SK-N-SH treated with all-trans-retinoic acid at 6 μM for 48 hours (cell line): ENCODE measurements at regions not wholly inside any gene's neighbourhood (a gene's known extent, or its start where the extent isn't known, plus 50 kb on each side); places are given as distances from the start of the nearest gene placed in this dataset.

ENCODE experiments used
- ATAC-seq: fragments of 200-7000 bp; cut with Tn5 transposase; 3 replicates; pipeline ENCODE4 v1.9.1; 2020; ENCODE audit warnings: mild to moderate bottlenecking, moderate library complexity
- ARNTL ChIP-seq: fragments of 450-650 bp; formaldehyde crosslinking; IDR thresholded peaks from 2 replicates; pipeline ENCODE4 v1.5.0; 2020; ENCODE audit warnings: low read depth, mild to moderate bottlenecking, moderate library complexity, borderline replicate concordance
- BACH2 ChIP-seq: fragments of 250-450 bp; sonication (Bioruptor Pico); IDR thresholded peaks from 2 replicates; pipeline ENCODE4 v1.9.0; 2021; ENCODE audit warnings: mild to moderate bottlenecking, borderline replicate concordance
- CREB5 ChIP-seq: fragments of 250-450 bp; sonication (Bioruptor Pico); IDR thresholded peaks from 2 replicates; pipeline ENCODE4 v1.5.1; 2020; ENCODE audit warnings: low read depth, mild to moderate bottlenecking, moderate library complexity
- CSDC2 ChIP-seq: fragments of 250-450 bp; sonication (Bioruptor Pico); IDR thresholded peaks from 2 replicates; pipeline ENCODE4 v1.5.0; 2020; ENCODE audit warnings: mild to moderate bottlenecking, moderate library complexity
- CSRNP3 ChIP-seq: fragments of 250-450 bp; sonication (Bioruptor Pico); IDR thresholded peaks from 2 replicates; pipeline ENCODE4 v1.5.1; 2021; ENCODE audit warnings: mild to moderate bottlenecking, moderate library complexity
- ESRRG ChIP-seq: fragments of 250-450 bp; sonication (Bioruptor Pico); IDR thresholded peaks from 2 replicates; pipeline ENCODE4 v1.6.1; 2021; ENCODE audit warnings: mild to moderate bottlenecking
- GLIS3 ChIP-seq: fragments of 250-450 bp; sonication (Bioruptor Pico); IDR thresholded peaks from 2 replicates; pipeline ENCODE4 v1.5.0; 2020; ENCODE audit warnings: mild to moderate bottlenecking, moderate library complexity
- ISL1 ChIP-seq: fragments of 250-450 bp; sonication (Bioruptor Pico); IDR thresholded peaks from 2 replicates; pipeline ENCODE4 v2.1.2; 2022; ENCODE audit warnings: mild to moderate bottlenecking, moderate library complexity
- PPARA ChIP-seq: fragments of 250-450 bp; sonication (Bioruptor Pico); IDR thresholded peaks from 2 replicates; pipeline ENCODE4 v1.5.0; 2020; ENCODE audit warnings: mild to moderate bottlenecking, borderline replicate concordance
- SNAI2 ChIP-seq: fragments of 250-450 bp; sonication (Bioruptor Pico); IDR thresholded peaks from 2 replicates; pipeline ENCODE4 v1.5.0; 2020; ENCODE audit warnings: mild to moderate bottlenecking, moderate library complexity
- TCF4 ChIP-seq: fragments of 250-450 bp; sonication (Bioruptor Pico); IDR thresholded peaks from 2 replicates; pipeline ENCODE4 v1.8.0; 2021; ENCODE audit warnings: mild to moderate bottlenecking, moderate library complexity, borderline replicate concordance
- TSHZ2 ChIP-seq: fragments of 250-450 bp; sonication (Bioruptor Pico); IDR thresholded peaks from 2 replicates; pipeline ENCODE4 v1.5.0; 2020; ENCODE audit warnings: mild to moderate bottlenecking, moderate library complexity
- ZFP3 ChIP-seq: fragments of 250-450 bp; sonication (Bioruptor Pico); IDR thresholded peaks from 2 replicates; pipeline ENCODE4 v1.5.0; 2020; ENCODE audit warnings: mild to moderate bottlenecking, moderate library complexity
- ZFP30 ChIP-seq: fragments of 450-650 bp; formaldehyde crosslinking; IDR thresholded peaks from 2 replicates; pipeline ENCODE4 v1.5.0; 2022; ENCODE audit warnings: mild to moderate bottlenecking, moderate library complexity
- ZNF565 ChIP-seq: fragments of 450-650 bp; formaldehyde crosslinking; conservative IDR thresholded peaks from 2 replicates; pipeline ENCODE4 v1.5.0; 2020; ENCODE audit warnings: low read depth, mild to moderate bottlenecking, moderate library complexity
- ZNF70 ChIP-seq: fragments of 450-650 bp; formaldehyde crosslinking; IDR thresholded peaks from 2 replicates; pipeline ENCODE4 v1.5.0; 2020; ENCODE audit warnings: mild to moderate bottlenecking, moderate library complexity
- ZNF8 ChIP-seq: fragments of 450-650 bp; formaldehyde crosslinking; IDR thresholded peaks from 2 replicates; pipeline ENCODE4 v1.5.0; 2020; ENCODE audit warnings: mild to moderate bottlenecking, moderate library complexity
- TF ChIP-seq, protein P1 (sequence below): fragments of 250-450 bp; sonication (Bioruptor Pico); IDR thresholded peaks from 2 replicates; pipeline ENCODE4 v1.8.0; 2020; ENCODE audit warnings: mild to moderate bottlenecking, moderate library complexity, borderline replicate concordance
- TF ChIP-seq, protein P2 (sequence below): fragments of 250-450 bp; sonication (Bioruptor Pico); IDR thresholded peaks from 2 replicates; pipeline ENCODE4 v1.8.0; 2021; ENCODE audit warnings: low read depth, mild to moderate bottlenecking, moderate library complexity, borderline replicate concordance

- TF ChIP-seq TSHZ2 (CRISPR knock-in tag) (no peak), CREB5 (CRISPR knock-in tag) (no peak), ZFP3 (CRISPR knock-in tag) (no peak), BACH2 (no peak), ESRRG (CRISPR knock-in tag) (no peak), ARNTL (CRISPR knock-in tag) (no peak), TCF4 (CRISPR knock-in tag) (no peak), ZNF8 (no peak), ISL1 (CRISPR knock-in tag) (no peak), ZNF565 (CRISPR knock-in tag) (no peak), ZNF70 (CRISPR knock-in tag) (no peak)
- TF ChIP-seq, all 23 proteins: peak for 0
These were observed 110.6 kb downstream of the CD164 start (continued) for GRCh38 chr6:109271622-109272021.

DNA sequence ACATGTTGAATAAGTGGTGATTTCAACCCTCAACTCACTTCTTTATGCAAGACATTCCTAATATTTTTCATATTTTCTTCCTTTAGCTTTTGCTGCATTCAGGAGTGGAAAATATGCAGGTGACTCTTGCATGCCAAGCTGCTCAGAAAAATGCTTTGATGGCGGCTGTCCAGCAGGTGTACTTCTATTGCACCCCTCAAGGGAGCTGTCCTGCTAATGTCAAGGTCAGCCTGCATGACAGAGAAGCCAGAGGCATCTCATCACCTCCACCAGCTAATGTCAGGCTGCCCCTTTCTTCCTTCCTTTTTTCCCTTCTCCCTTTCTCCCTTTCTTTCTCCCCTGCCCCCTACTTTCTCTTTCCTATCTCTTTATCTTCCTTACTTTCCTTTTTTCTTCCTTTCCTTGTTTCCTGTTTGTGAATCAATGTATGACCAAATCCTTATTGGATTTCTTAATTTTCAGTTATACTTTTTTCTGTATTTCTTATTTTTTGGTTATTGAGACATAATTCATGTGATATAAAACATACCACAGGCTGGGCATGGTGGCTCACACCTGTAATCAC, 112.2 kb downstream of the CD164 start:
- ATAC-seq = no peak
- TF ChIP-seq, protein P1, sequence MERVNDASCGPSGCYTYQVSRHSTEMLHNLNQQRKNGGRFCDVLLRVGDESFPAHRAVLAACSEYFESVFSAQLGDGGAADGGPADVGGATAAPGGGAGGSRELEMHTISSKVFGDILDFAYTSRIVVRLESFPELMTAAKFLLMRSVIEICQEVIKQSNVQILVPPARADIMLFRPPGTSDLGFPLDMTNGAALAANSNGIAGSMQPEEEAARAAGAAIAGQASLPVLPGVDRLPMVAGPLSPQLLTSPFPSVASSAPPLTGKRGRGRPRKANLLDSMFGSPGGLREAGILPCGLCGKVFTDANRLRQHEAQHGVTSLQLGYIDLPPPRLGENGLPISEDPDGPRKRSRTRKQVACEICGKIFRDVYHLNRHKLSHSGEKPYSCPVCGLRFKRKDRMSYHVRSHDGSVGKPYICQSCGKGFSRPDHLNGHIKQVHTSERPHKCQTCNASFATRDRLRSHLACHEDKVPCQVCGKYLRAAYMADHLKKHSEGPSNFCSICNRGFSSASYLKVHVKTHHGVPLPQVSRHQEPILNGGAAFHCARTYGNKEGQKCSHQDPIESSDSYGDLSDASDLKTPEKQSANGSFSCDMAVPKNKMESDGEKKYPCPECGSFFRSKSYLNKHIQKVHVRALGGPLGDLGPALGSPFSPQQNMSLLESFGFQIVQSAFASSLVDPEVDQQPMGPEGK (CRISPR knock-in tag) = no peak
- no peak for TF ChIP-seq ISL1 (CRISPR knock-in tag)
- no peak for TF ChIP-seq SNAI2
- no peak for TF ChIP-seq ZNF565 (CRISPR knock-in tag)
- no peak for TF ChIP-seq PPARA (CRISPR knock-in tag)
- TF ChIP-seq ZNF70 (CRISPR knock-in tag) = no peak
- no peak for TF ChIP-seq GLIS3 (CRISPR knock-in tag)
- no peak for TF ChIP-seq ZNF8

DNA sequence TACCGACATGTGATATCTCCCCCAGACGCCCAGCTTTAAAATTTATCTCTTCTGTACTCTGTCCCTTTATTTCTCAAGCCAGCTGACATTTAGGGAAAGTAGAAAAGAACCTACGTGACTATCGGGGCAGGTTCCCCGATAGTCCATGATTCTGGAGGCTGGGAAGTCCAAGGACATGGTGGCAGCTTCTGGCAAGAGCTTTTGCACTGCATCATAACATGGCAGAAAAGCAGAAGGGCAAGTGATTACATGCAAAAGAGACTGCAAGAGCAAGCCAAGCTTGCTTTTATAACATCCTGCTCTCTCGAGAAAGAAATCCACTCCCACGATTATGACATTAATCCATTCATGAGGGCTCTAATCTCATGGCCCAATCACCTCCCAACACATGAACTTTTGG, 113.2 kb downstream of the CD164 start:
- ATAC-seq = no peak
- TF ChIP-seq ZNF8 (no peak), ISL1 (CRISPR knock-in tag) (no peak), BACH2 (no peak), ZFP30 (CRISPR knock-in tag) (no peak), TCF4 (CRISPR knock-in tag) (no peak), CSDC2 (CRISPR knock-in tag) (no peak), ARNTL (CRISPR knock-in tag) (no peak), PPARA (CRISPR knock-in tag) (no peak), CSRNP3 (CRISPR knock-in tag) (no peak), SNAI2 (no peak)
- TF ChIP-seq, protein P1 (CRISPR knock-in tag) = no peak
- TF ChIP-seq, protein P2, sequence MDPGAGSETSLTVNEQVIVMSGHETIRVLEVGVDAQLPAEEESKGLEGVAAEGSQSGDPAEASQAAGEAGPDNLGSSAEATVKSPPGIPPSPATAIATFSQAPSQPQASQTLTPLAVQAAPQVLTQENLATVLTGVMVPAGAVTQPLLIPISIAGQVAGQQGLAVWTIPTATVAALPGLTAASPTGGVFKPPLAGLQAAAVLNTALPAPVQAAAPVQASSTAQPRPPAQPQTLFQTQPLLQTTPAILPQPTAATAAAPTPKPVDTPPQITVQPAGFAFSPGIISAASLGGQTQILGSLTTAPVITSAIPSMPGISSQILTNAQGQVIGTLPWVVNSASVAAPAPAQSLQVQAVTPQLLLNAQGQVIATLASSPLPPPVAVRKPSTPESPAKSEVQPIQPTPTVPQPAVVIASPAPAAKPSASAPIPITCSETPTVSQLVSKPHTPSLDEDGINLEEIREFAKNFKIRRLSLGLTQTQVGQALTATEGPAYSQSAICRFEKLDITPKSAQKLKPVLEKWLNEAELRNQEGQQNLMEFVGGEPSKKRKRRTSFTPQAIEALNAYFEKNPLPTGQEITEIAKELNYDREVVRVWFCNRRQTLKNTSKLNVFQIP (CRISPR knock-in tag) = no peak
- TF ChIP-seq, all 23 proteins: peak for 0
